ENCODE measurements at regions not wholly inside any gene's neighbourhood (a gene's known extent, or its start where the extent isn't known, plus 50 kb on each side); places are given as distances from the start of the nearest gene placed in this dataset.

GRCh38 chr4:126686491-126686890 lies 946.3 kb upstream of the INTU start:
- no peak for TF ChIP-seq POLR2A (IDR thresholded peaks at IDR 0.05)
- TF ChIP-seq CTCF (IDR thresholded peaks at IDR 0.05 in 8 of 11, conservative IDR thresholded peaks at IDR 0.05 in 3 of 11) = no peak
- no peak for TF ChIP-seq POLR2AphosphoS5 (IDR thresholded peaks at IDR 0.05)

All from spleen (tissue), 7 donors.